Tibial artery (tissue), 4 donors: ENCODE measurements at regions not wholly inside any gene's neighbourhood (a gene's known extent, or its start where the extent isn't known, plus 50 kb on each side); places are given as distances from the start of the nearest gene placed in this dataset.

Experiments
- DNase-seq, 2 donors: peaks; one replicate each; pipeline ENCODE4 v3.0.0-alpha.2; 2019
- H3K27ac ChIP-seq, 2 donors: fragments of 200-600 bp; sonication (generic) in 1 of 2; 1 replicate in 1 of 2; 2 replicates in 1 of 2; pipeline ENCODE4 v1.5.1; 2018 to 2019; ENCODE audit warnings: mild to moderate bottlenecking in 1 of 2
- H3K27me3 ChIP-seq, 2 donors: fragments of 200-600 bp; sonication (generic) in 1 of 2; one replicate each; pipeline versions ENCODE4 v1.5.1 to v1.6.0; 2016 to 2019
- H3K36me3 ChIP-seq, 3 donors: fragments of 200-600 bp; sonication (generic) in 2 of 3; one replicate each; pipeline ENCODE4 v1.5.1; 2016 to 2019; ENCODE audit warnings: mild to moderate bottlenecking in 2 of 3
- H3K4me1 ChIP-seq, 4 donors: fragments of 200-600 bp; sonication (generic) in 2 of 4; 1 replicate in 3 of 4; 2 replicates in 1 of 4; pipeline ENCODE4 v1.5.1; 2016 to 2019
- H3K4me3 ChIP-seq, 2 donors: fragments of 200-600 bp; sonication (generic) in 1 of 2; 1 replicate in 1 of 2; 2 replicates in 1 of 2; pipeline ENCODE4 v1.5.1; 2018 to 2019; ENCODE audit warnings: mild to moderate bottlenecking in 2 of 2
- H3K9me3 ChIP-seq, 3 donors: fragments of 200-600 bp; sonication (generic) in 1 of 3; one replicate each; pipeline ENCODE4 v1.5.1; 2016 to 2019
- CTCF ChIP-seq, 2 experiments: fragments of 200-600 bp in 1 of 2; fragments of 450-650 bp in 1 of 2; IDR thresholded peaks; one replicate each; pipeline ENCODE4 v1.5.1; 2017 to 2019; ENCODE audit warnings: antibody characterized with exemption in 2 of 2, mild to moderate bottlenecking in 1 of 2, moderate library complexity in 1 of 2
- intact Hi-C: fragments of 100-400 bp; cut with DNase I; formaldehyde crosslinking; loops from one replicate; pipeline ENCODE4 v1.15.0; 2023; ENCODE audit warnings: low total_unique reads

DNA sequence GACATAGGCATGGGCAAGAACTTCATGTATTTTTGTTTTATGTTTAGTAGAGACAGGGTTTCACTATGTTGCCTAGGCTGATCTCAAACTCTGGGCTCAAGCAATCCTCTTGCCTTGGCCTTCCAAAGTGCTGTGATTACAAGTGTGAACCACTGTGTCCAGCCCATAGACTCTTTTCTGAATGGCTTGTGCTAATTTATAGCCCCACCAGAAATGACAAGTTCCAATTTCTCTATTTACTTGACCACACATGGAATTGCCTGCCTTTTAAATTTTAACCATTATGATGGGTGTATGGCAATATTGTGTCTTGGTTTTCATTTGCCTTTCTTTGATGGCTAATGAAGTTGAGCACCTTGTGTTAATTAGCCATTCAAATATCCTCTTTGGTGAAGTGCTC, 85.8 kb upstream of the NECTIN1 start:
- Histone ChIP-seq H3K27ac (no peak overlapping the region), H3K36me3 (no peaks in the 10 kb centered on the region), H3K9me3 (no peaks in the 10 kb centered on the region), H3K4me1 (peaks cover 0 to 6% (median 1%) of the 10 kb centered on the region in 4 donors), H3K27me3 (no peaks in the 10 kb centered on the region), H3K4me3 (no peak overlapping the region)
- intact Hi-C loops, result no loop called here
- no peak for TF ChIP-seq CTCF (IDR thresholded peaks at IDR 0.05)
- DNase-seq, result no peak

- Histone ChIP-seq H3K4me1 (peaks cover 0 to 4% (median 1%) of the 10 kb centered on the region in 4 donors), H3K27ac (no peak overlapping the region), H3K4me3 (no peak overlapping the region), H3K36me3 (no peaks in the 10 kb centered on the region), H3K9me3 (no peaks in the 10 kb centered on the region), H3K27me3 (peaks cover 0 to 16% of the 10 kb centered on the region in 2 donors)
- intact Hi-C loops, result no loop called here
- no peak for TF ChIP-seq CTCF (IDR thresholded peaks at IDR 0.05)
- no peak for DNase-seq
These were observed 81.7 kb upstream of the NECTIN1 start for GRCh38 chr11:119810478-119811232.

DNA sequence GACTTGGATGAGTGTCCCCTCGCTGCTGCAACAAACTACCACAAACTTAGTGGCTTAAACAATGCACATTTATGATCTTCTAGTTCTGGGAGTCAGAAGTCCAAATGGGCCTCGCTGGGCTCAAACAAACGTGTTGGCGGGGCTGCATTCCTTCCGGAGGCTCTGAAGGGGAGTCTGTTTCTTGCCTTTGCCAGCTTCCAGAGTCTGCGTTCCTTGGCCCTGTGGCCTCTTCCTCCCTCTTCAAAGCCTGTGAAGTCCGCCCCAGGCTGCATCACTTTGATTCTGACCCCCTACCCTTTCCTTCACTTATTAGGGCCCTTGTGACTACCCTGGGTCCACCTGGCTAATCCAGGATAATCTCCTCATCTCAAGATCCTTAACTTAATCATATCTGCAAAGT, 80.3 kb upstream of the NECTIN1 start:
- Histone ChIP-seq H3K27me3 (peaks cover 0 to 16% of the 10 kb centered on the region in 2 donors), H3K27ac (no peak overlapping the region), H3K4me3 (no peak overlapping the region), H3K36me3 (no peaks in the 10 kb centered on the region), H3K9me3 (no peaks in the 10 kb centered on the region), H3K4me1 (no peaks in the 10 kb centered on the region)
- intact Hi-C loops, result no loop called here
- TF ChIP-seq CTCF (IDR thresholded peaks at IDR 0.05), result no peak
- DNase-seq, result no peak

- Histone ChIP-seq H3K27ac (no peak overlapping the region), H3K4me3 (no peak overlapping the region), H3K36me3 (no peaks in the 10 kb centered on the region), H3K4me1 (no peaks in the 10 kb centered on the region), H3K27me3 (peaks cover 0 to 16% of the 10 kb centered on the region in 2 donors), H3K9me3 (no peaks in the 10 kb centered on the region)
- intact Hi-C loops, result no loop called here
- no peak for DNase-seq
- no peak for TF ChIP-seq CTCF (IDR thresholded peaks at IDR 0.05)
These were observed 79.6 kb upstream of the NECTIN1 start for GRCh38 chr11:119808407-119809185.

DNA sequence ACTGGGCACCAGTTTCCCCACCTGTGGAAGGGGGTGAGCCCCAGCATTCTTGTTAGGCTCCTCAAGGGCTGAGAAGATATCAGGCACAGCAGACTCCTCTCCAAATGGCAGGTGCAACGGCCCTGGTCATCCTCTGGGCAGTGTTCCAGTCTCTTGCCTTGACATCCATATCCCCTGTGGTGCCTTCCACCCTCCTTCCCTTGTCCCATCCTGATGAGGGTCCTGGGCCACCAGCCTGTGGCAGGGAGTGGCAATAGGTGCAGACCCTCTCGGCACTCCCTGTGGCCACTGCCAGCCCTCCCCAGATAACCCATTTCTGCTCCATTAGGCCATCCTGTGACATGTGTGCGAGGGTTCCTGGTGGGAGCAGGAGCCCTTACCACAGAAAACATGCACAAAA, 78.8 kb upstream of the NECTIN1 start:
- H3K27ac ChIP-seq, result no peak overlapping the region
- H3K36me3 ChIP-seq, result no peaks in the 10 kb centered on the region
- no peaks in the 10 kb centered on the region for H3K4me1 ChIP-seq
- no peak overlapping the region for H3K4me3 ChIP-seq
- H3K9me3 ChIP-seq, result no peaks in the 10 kb centered on the region
- TF ChIP-seq CTCF (IDR thresholded peaks at IDR 0.05), result no peak
- peaks cover 0 to 16% of the 10 kb centered on the region in 2 donors for H3K27me3 ChIP-seq
- DNase-seq, result no peak
- intact Hi-C loops, result no loop called here
